ENCODE measurements at regions not wholly inside any gene's neighbourhood (a gene's known extent, or its start where the extent isn't known, plus 50 kb on each side); places are given as distances from the start of the nearest gene placed in this dataset.

GRCh38 chr3:88940296-88940695, 167.1 kb upstream of the EPHA3 start:
- no peak overlapping the region for H3K4me3 ChIP-seq (ENCODE audit: low read length)
- no peaks in the 10 kb centered on the region for H3K9me3 ChIP-seq (replicated peaks; ENCODE audit: control insufficient read depth, low read depth, low read length)
- no peaks in the 10 kb centered on the region for H3K4me1 ChIP-seq (ENCODE audit: control insufficient read depth, insufficient read depth, low read length)
- WGBS (ENCODE audit: insufficient coverage), result no CpG with 5 or more reads among the region's 2 CpGs
- H3K36me3 ChIP-seq (ENCODE audit: control insufficient read depth, insufficient read depth, low read length), result no peaks in the 10 kb centered on the region
- no peak overlapping the region for H3K27ac ChIP-seq (ENCODE audit: low read length)
- no peak for DNase-seq
- no peaks in the 10 kb centered on the region for H3K27me3 ChIP-seq (ENCODE audit: control insufficient read depth, insufficient read depth, low read length)

DNA sequence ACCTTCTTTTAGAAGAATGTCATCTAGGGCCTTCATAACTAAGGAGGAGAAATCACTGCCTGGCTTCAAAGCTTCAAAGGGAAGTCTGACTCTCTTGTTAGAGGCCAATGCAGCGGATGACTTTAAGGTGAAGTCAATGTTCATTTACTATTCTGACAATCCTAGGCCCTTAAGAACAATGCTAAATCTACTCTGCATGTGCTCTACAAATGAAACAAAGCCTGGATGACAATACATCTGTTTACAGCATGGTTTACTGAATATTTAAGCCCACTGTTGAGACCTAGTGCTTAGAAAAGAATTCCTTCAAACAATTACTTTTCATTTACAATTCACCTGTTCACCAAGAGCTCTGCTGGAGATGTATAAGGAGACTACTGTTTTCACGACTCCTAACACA, 160.4 kb upstream of the EPHA3 start:
- Histone ChIP-seq H3K27me3 (ENCODE audit: control insufficient read depth, insufficient read depth, low read length) (no peaks in the 10 kb centered on the region), H3K9me3 (replicated peaks; ENCODE audit: control insufficient read depth, low read depth, low read length) (no peaks in the 10 kb centered on the region), H3K4me3 (ENCODE audit: low read length) (no peak overlapping the region), H3K4me1 (ENCODE audit: control insufficient read depth, insufficient read depth, low read length) (no peaks in the 10 kb centered on the region), H3K27ac (ENCODE audit: low read length) (no peak overlapping the region), H3K36me3 (ENCODE audit: control insufficient read depth, insufficient read depth, low read length) (no peaks in the 10 kb centered on the region)
- WGBS (ENCODE audit: insufficient coverage), result no CpG with 5 or more reads among the region's 2 CpGs
- DNase-seq, result no peak

DNA sequence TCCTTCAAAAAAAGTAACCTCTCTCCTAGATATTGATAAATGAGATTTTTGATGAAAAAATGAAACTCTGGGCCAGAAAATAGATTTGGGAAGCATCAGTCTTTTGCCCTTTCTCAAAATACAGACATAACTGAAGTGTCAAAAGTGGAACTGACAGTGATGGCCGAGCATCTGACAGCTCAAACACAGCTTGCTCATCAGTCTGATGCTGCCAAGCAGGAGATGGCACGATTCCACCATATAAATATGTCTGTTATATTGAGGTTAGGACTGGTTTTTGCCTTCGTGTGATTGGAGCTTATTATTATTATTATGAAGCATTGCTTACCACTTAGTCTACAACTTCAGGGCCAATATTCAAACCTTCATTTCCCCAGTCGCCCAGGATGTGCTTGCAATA, 152.6 kb upstream of the EPHA3 start:
- H3K9me3 ChIP-seq (replicated peaks; ENCODE audit: control insufficient read depth, low read depth, low read length), result no peaks in the 10 kb centered on the region
- no peaks in the 10 kb centered on the region for H3K27me3 ChIP-seq (ENCODE audit: control insufficient read depth, insufficient read depth, low read length)
- H3K27ac ChIP-seq (ENCODE audit: low read length), result no peak overlapping the region
- H3K4me3 ChIP-seq (ENCODE audit: low read length), result no peak overlapping the region
- no peak for DNase-seq
- no peaks in the 10 kb centered on the region for H3K4me1 ChIP-seq (ENCODE audit: control insufficient read depth, insufficient read depth, low read length)
- H3K36me3 ChIP-seq (ENCODE audit: control insufficient read depth, insufficient read depth, low read length), result no peaks in the 10 kb centered on the region
- WGBS (ENCODE audit: insufficient coverage), result 80% methylated on average over 1 of the region's 4 CpGs

DNA sequence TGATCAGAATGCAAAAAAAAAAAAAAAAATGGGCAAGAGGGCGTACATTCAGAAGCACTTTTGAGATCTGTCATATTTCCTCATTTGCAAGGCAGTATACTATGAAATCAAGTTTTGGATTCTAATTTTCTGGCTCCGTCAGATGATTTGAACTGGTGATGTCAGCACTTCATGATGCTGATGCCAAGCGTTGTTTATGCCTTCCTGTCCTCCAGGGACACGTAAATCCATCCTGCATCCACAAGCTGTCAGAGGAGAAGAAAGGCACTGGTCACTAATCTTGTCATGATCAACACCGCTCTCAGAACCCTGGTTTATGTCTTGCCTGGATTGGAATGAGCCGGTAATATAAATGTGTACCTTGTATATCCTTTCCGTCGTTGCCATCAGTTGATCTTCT, 152.1 kb upstream of the EPHA3 start:
- H3K9me3 ChIP-seq (replicated peaks; ENCODE audit: control insufficient read depth, low read depth, low read length), result no peaks in the 10 kb centered on the region
- H3K4me1 ChIP-seq (ENCODE audit: control insufficient read depth, insufficient read depth, low read length), result no peaks in the 10 kb centered on the region
- no peak overlapping the region for H3K4me3 ChIP-seq (ENCODE audit: low read length)
- H3K27ac ChIP-seq (ENCODE audit: low read length), result no peak overlapping the region
- H3K36me3 ChIP-seq (ENCODE audit: control insufficient read depth, insufficient read depth, low read length), result no peaks in the 10 kb centered on the region
- 73% methylated on average over 3 of the region's 8 CpGs for WGBS (ENCODE audit: insufficient coverage)
- DNase-seq, result no peak
- H3K27me3 ChIP-seq (ENCODE audit: control insufficient read depth, insufficient read depth, low read length), result no peaks in the 10 kb centered on the region

GRCh38 chr3:88957711-88958439, 149.5 kb upstream of the EPHA3 start:
- peak; percentile 29 for DNase-seq
- Histone ChIP-seq H3K27me3 (ENCODE audit: control insufficient read depth, insufficient read depth, low read length) (no peaks in the 10 kb centered on the region), H3K4me3 (ENCODE audit: low read length) (no peak overlapping the region), H3K36me3 (ENCODE audit: control insufficient read depth, insufficient read depth, low read length) (no peaks in the 10 kb centered on the region), H3K9me3 (replicated peaks; ENCODE audit: control insufficient read depth, low read depth, low read length) (no peaks in the 10 kb centered on the region), H3K27ac (ENCODE audit: low read length) (no peak overlapping the region), H3K4me1 (ENCODE audit: control insufficient read depth, insufficient read depth, low read length) (no peaks in the 10 kb centered on the region)
- no CpG with 5 or more reads among the region's 1 CpG for WGBS (ENCODE audit: insufficient coverage)

GRCh38 chr3:88960019-88960418, 147.4 kb upstream of the EPHA3 start:
- H3K4me1 ChIP-seq (ENCODE audit: control insufficient read depth, insufficient read depth, low read length), result no peaks in the 10 kb centered on the region
- H3K36me3 ChIP-seq (ENCODE audit: control insufficient read depth, insufficient read depth, low read length), result no peaks in the 10 kb centered on the region
- H3K27me3 ChIP-seq (ENCODE audit: control insufficient read depth, insufficient read depth, low read length), result no peaks in the 10 kb centered on the region
- H3K27ac ChIP-seq (ENCODE audit: low read length), result no peak overlapping the region
- H3K9me3 ChIP-seq (replicated peaks; ENCODE audit: control insufficient read depth, low read depth, low read length), result no peaks in the 10 kb centered on the region
- no peak for DNase-seq
- H3K4me3 ChIP-seq (ENCODE audit: low read length), result no peak overlapping the region
- no CpG with 5 or more reads among the region's 3 CpGs for WGBS (ENCODE audit: insufficient coverage)

- no peak overlapping the region for H3K4me3 ChIP-seq (ENCODE audit: low read length)
- H3K9me3 ChIP-seq (replicated peaks; ENCODE audit: control insufficient read depth, low read depth, low read length), result no peaks in the 10 kb centered on the region
- no peaks in the 10 kb centered on the region for H3K27me3 ChIP-seq (ENCODE audit: control insufficient read depth, insufficient read depth, low read length)
- no peak for DNase-seq
- no peak overlapping the region for H3K27ac ChIP-seq (ENCODE audit: low read length)
- no peaks in the 10 kb centered on the region for H3K4me1 ChIP-seq (ENCODE audit: control insufficient read depth, insufficient read depth, low read length)
- H3K36me3 ChIP-seq (ENCODE audit: control insufficient read depth, insufficient read depth, low read length), result no peaks in the 10 kb centered on the region
Observed at GRCh38 chr3:88963003-88963402, 144.4 kb upstream of the EPHA3 start.

DNA sequence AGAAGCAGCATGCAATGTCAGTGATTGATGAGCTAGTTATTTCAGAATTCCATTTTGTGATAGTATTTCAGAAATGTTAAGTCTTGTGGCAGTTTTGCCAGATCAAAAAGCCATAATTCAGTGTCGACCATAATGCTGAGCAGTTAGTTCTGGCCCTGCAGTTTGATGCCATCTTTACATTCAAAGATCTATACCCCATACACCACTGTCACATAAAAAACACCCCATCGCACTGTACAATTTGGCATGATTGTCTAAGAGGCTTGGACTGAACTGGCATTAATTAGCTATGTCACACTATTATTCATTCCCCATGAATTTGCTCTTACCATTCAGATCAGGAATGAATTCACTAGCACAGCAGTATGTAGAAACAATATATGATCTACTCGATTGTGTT, 127.7 kb upstream of the EPHA3 start:
- Histone ChIP-seq H3K27ac (ENCODE audit: low read length) (no peak overlapping the region), H3K4me1 (ENCODE audit: control insufficient read depth, insufficient read depth, low read length) (no peaks in the 10 kb centered on the region), H3K9me3 (replicated peaks; ENCODE audit: control insufficient read depth, low read depth, low read length) (peaks cover under 1% of the 10 kb centered on the region), H3K36me3 (ENCODE audit: control insufficient read depth, insufficient read depth, low read length) (no peaks in the 10 kb centered on the region), H3K4me3 (ENCODE audit: low read length) (no peak overlapping the region), H3K27me3 (ENCODE audit: control insufficient read depth, insufficient read depth, low read length) (no peaks in the 10 kb centered on the region)
- DNase-seq, result no peak
- WGBS (ENCODE audit: insufficient coverage), result 83% methylated on average over 1 of the region's 3 CpGs

- Histone ChIP-seq H3K4me1 (ENCODE audit: control insufficient read depth, insufficient read depth, low read length) (no peaks in the 10 kb centered on the region), H3K4me3 (ENCODE audit: low read length) (no peak overlapping the region), H3K27me3 (ENCODE audit: control insufficient read depth, insufficient read depth, low read length) (no peaks in the 10 kb centered on the region), H3K36me3 (ENCODE audit: control insufficient read depth, insufficient read depth, low read length) (no peaks in the 10 kb centered on the region), H3K9me3 (replicated peaks; ENCODE audit: control insufficient read depth, low read depth, low read length) (no peaks in the 10 kb centered on the region), H3K27ac (ENCODE audit: low read length) (no peak overlapping the region)
- no CpG with 5 or more reads among the region's 1 CpG for WGBS (ENCODE audit: insufficient coverage)
- DNase-seq, result no peak
Observed at GRCh38 chr3:88983458-88983857, 124.0 kb upstream of the EPHA3 start.

- no peaks in the 10 kb centered on the region for H3K27me3 ChIP-seq (ENCODE audit: control insufficient read depth, insufficient read depth, low read length)
- no peak overlapping the region for H3K27ac ChIP-seq (ENCODE audit: low read length)
- H3K4me1 ChIP-seq (ENCODE audit: control insufficient read depth, insufficient read depth, low read length), result no peaks in the 10 kb centered on the region
- no peaks in the 10 kb centered on the region for H3K36me3 ChIP-seq (ENCODE audit: control insufficient read depth, insufficient read depth, low read length)
- WGBS (ENCODE audit: insufficient coverage), result 81% methylated on average over 2 of the region's 2 CpGs
- no peaks in the 10 kb centered on the region for H3K9me3 ChIP-seq (replicated peaks; ENCODE audit: control insufficient read depth, low read depth, low read length)
- peak; percentile 18 for DNase-seq
- H3K4me3 ChIP-seq (ENCODE audit: low read length), result no peak overlapping the region
Observed at GRCh38 chr3:88984256-88984655, 123.2 kb upstream of the EPHA3 start.

DNA sequence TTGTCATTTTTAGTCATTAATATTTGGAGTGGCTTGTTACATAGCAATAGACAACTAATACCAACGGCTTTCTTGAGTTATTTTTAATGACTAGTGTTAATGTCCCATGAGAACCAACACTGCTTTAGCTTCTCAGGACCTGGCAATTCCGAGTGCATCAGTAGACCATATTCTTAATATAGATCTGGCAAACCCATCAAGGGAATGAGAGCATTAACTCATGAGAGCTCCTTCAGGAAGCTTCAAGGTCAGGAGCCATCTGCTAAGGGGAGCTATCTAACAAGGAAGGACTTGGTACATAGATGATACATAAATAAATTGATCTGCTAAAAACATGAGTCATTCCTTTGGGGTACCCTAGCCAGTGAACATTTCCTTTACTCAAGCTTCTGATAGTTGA, 122.6 kb upstream of the EPHA3 start:
- Histone ChIP-seq H3K9me3 (replicated peaks; ENCODE audit: control insufficient read depth, low read depth, low read length) (no peaks in the 10 kb centered on the region), H3K27me3 (ENCODE audit: control insufficient read depth, insufficient read depth, low read length) (no peaks in the 10 kb centered on the region), H3K4me1 (ENCODE audit: control insufficient read depth, insufficient read depth, low read length) (no peaks in the 10 kb centered on the region), H3K4me3 (ENCODE audit: low read length) (no peak overlapping the region), H3K36me3 (ENCODE audit: control insufficient read depth, insufficient read depth, low read length) (no peaks in the 10 kb centered on the region), H3K27ac (ENCODE audit: low read length) (no peak overlapping the region)
- no CpG with 5 or more reads among the region's 2 CpGs for WGBS (ENCODE audit: insufficient coverage)
- peak; percentile 51 for DNase-seq
